ENCODE measurements at regions not wholly inside any gene's neighbourhood (a gene's known extent, or its start where the extent isn't known, plus 50 kb on each side); places are given as distances from the start of the nearest gene placed in this dataset.

- no peak overlapping the region for H3K4me3 ChIP-seq
- peaks cover 4% of the 10 kb centered on the region; the same call in 2 of the 3 replicates for H3K4me1 Mint-ChIP-seq
- no peaks in the 10 kb centered on the region for H3F3A ChIP-seq (replicated peaks; ENCODE audit: low read depth)
- peak overlapping the region; percentile 60; the same call in 1 of the 2 replicates for H2AFZ ChIP-seq
- ATAC-seq: no peak; the same call in 1 of the 3 replicates
- H3K79me2 ChIP-seq (replicated peaks; ENCODE audit: insufficient read depth): no peaks in the 10 kb centered on the region
- H3K9me3 Mint-ChIP-seq: no peaks in the 10 kb centered on the region; the same call in 2 of the 3 replicates
- no peak overlapping the region for H3K4me3 Mint-ChIP-seq
- no peaks in the 10 kb centered on the region for H3K36me3 ChIP-seq (ENCODE audit: insufficient read depth)
- H3K27ac ChIP-seq (ENCODE audit: low read depth): no peak overlapping the region
- H3K4me2 ChIP-seq: no peak overlapping the region
- H4K20me1 ChIP-seq (replicated peaks; ENCODE audit: insufficient read depth): no peaks in the 10 kb centered on the region
- peak; percentile 27 for DNase-seq (ENCODE audit: low spot score)
- no peaks in the 10 kb centered on the region for H3K4me1 ChIP-seq (ENCODE audit: insufficient read depth)
- H3K27me3 ChIP-seq (ENCODE audit: insufficient read depth): no peaks in the 10 kb centered on the region
- H3K36me3 Mint-ChIP-seq (ENCODE audit: low read depth): no peaks in the 10 kb centered on the region
- H3K27ac Mint-ChIP-seq: no peak overlapping the region
- TF ChIP-seq NANOG (IDR thresholded peaks at IDR 0.05; ENCODE audit: borderline replicate concordance) (no peak), CREB1 (CRISPR knock-in tag; IDR thresholded peaks at IDR 0.05; ENCODE audit: low read depth) (no peak), ZNF114 (CRISPR knock-in tag; IDR thresholded peaks at IDR 0.05) (no peak), EZH2 (IDR thresholded peaks at IDR 0.05; ENCODE audit: low read depth, unreplicated experiment) (no peak), ZNF462 (CRISPR knock-in tag; IDR thresholded peaks at IDR 0.05) (no peak), CTCF (conservative IDR thresholded peaks at IDR 0.05; ENCODE audit: low read depth in 2 of 2) (no peak), EZH2phosphoT487 (IDR thresholded peaks at IDR 0.05; ENCODE audit: unreplicated experiment) (no peak), JUNB (IDR thresholded peaks at IDR 0.05; ENCODE audit: unreplicated experiment) (no peak), POLR2AphosphoS5 (IDR thresholded peaks at IDR 0.05; ENCODE audit: low read depth) (no peak), REST (IDR thresholded peaks at IDR 0.05; ENCODE audit: unreplicated experiment) (no peak), ZNF331 (CRISPR knock-in tag; IDR thresholded peaks at IDR 0.05; ENCODE audit: low read depth) (no peak), STAT1 (IDR thresholded peaks at IDR 0.05; ENCODE audit: unreplicated experiment) (no peak)
- TF ChIP-seq, protein P1, sequence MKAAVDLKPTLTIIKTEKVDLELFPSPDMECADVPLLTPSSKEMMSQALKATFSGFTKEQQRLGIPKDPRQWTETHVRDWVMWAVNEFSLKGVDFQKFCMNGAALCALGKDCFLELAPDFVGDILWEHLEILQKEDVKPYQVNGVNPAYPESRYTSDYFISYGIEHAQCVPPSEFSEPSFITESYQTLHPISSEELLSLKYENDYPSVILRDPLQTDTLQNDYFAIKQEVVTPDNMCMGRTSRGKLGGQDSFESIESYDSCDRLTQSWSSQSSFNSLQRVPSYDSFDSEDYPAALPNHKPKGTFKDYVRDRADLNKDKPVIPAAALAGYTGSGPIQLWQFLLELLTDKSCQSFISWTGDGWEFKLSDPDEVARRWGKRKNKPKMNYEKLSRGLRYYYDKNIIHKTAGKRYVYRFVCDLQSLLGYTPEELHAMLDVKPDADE (IDR thresholded peaks at IDR 0.05): no peak
- H3K9me2 ChIP-seq (ENCODE audit: insufficient read depth): no peaks in the 10 kb centered on the region
- peaks cover 2% of the 10 kb centered on the region for H3K27me3 Mint-ChIP-seq (ENCODE audit: insufficient read depth, low read depth, poor library complexity)
Measured at GRCh38 chr16:49910541-49911071, 54.7 kb upstream of the ZNF423 start.

All from GM23338 (cell line).